ENCODE measurements at regions not wholly inside any gene's neighbourhood (a gene's known extent, or its start where the extent isn't known, plus 50 kb on each side); places are given as distances from the start of the nearest gene placed in this dataset.

- FAIRE-seq (no peak), DNase-seq (no peak), ATAC-seq (no peak)
- no peak overlapping the region for H3K27ac ChIP-seq
- no peaks in the 10 kb centered on the region for H3K9me3 ChIP-seq
- H3K4me3 ChIP-seq, result no peak overlapping the region
- H3K36me3 ChIP-seq, result no peaks in the 10 kb centered on the region
- H3K4me1 ChIP-seq, result no peaks in the 10 kb centered on the region
- intact Hi-C loops (cut with DNase I), result no loop called here
- WGBS, 2 donors, result 81 to 92% methylated on average over 1 of the region's 1 CpG
- peaks cover 0 to 5% (median 0%) of the 10 kb centered on the region in 4 donors for H3K27me3 ChIP-seq
- TF ChIP-seq CTCF (IDR thresholded peaks at IDR 0.05), result no peak
These were observed 117.9 kb upstream of the HS3ST1 start for GRCh38 chr4:11546391-11547175.

DNA sequence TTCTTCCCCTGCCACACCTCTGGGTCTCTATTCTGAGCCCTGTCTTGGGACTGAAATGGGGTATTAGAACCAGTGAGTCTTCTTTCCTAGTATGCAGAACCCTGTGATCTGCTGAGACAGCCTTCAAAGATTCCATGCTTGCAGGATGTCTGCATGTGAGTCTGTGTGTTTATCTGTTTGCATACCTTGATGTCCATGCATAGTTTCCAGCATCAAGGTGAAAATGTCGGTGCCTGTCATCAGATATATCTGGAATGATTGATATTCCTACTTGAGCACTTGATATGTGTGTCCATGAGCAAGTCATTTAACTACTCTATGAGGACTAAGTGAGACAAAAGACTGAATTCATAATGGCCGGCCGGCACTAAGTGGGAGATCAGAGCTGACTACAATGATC is 117.0 kb upstream of the HS3ST1 start:
- no peaks in the 10 kb centered on the region for H3K36me3 ChIP-seq
- no peaks in the 10 kb centered on the region for H3K9me3 ChIP-seq
- no peaks in the 10 kb centered on the region for H3K4me1 ChIP-seq
- ATAC-seq (no peak), DNase-seq (no peak), FAIRE-seq (no peak)
- WGBS, 2 donors, result 46 to 53% methylated on average over 3 of the region's 3 CpGs
- no peak for TF ChIP-seq CTCF (IDR thresholded peaks at IDR 0.05)
- intact Hi-C loops (cut with DNase I), result no loop called here
- H3K27ac ChIP-seq, result no peak overlapping the region
- H3K4me3 ChIP-seq, result no peak overlapping the region
- peaks cover 0 to 5% (median 0%) of the 10 kb centered on the region in 4 donors for H3K27me3 ChIP-seq

- ATAC-seq, result no peak
- H3K4me1 ChIP-seq, result no peaks in the 10 kb centered on the region
- no peaks in the 10 kb centered on the region for H3K36me3 ChIP-seq
- no peak for DNase-seq
- no peak overlapping the region for H3K27ac ChIP-seq
- TF ChIP-seq CTCF (IDR thresholded peaks at IDR 0.05), result no peak
- H3K4me3 ChIP-seq, result no peak overlapping the region
- H3K9me3 ChIP-seq, result no peaks in the 10 kb centered on the region
- intact Hi-C loops (cut with DNase I), result no loop called here
- H3K27me3 ChIP-seq, result peaks cover 0 to 3% (median 0%) of the 10 kb centered on the region in 4 donors
- no peak for FAIRE-seq
These were observed 115.5 kb upstream of the HS3ST1 start for GRCh38 chr4:11544211-11544610.

- no peak for DNase-seq
These were observed 115.0 kb upstream of the HS3ST1 start for GRCh38 chr4:11543706-11544105.

More at GRCh38 chr4:11543706-11544105, 115.0 kb upstream of the HS3ST1 start:
- peak in 3 of 4 donors; percentile 40 to 77 (median 68) for ATAC-seq
- no peaks in the 10 kb centered on the region for H3K36me3 ChIP-seq
- intact Hi-C loops (cut with DNase I), result no loop called here
- no peaks in the 10 kb centered on the region for H3K4me1 ChIP-seq
- WGBS, 2 donors, result 13 to 15% methylated on average over 2 of the region's 2 CpGs
- no peak overlapping the region for H3K27ac ChIP-seq
- H3K27me3 ChIP-seq, result no peaks in the 10 kb centered on the region
- TF ChIP-seq CTCF (IDR thresholded peaks at IDR 0.05), result no peak
- no peak overlapping the region for H3K4me3 ChIP-seq
- H3K9me3 ChIP-seq, result no peaks in the 10 kb centered on the region
- no peak for FAIRE-seq

Measured in pancreas (tissue), 10 donors.